ENCODE measurements at regions not wholly inside any gene's neighbourhood (a gene's known extent, or its start where the extent isn't known, plus 50 kb on each side); places are given as distances from the start of the nearest gene placed in this dataset.

DNA sequence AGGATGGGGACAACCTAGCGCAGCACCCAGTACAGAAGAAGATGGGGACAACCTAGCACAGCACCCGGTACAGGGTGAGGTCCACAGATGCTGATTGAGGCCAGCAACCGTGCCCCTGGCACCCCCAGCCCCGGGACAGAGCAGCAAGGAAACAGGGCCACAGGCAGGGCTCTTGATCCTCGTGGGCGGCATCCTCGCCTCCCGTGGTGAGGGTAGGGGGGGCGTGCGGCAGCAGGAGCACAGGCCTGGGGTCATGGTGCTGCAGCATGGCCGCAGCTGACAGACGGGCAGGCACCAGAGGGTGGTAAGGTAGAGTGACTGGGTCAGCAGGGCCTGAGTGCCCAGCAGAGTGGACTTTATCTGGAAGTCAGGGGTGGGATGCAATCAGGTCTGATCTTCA lies 89.5 kb downstream of the HMX1 start:
- TF ChIP-seq, protein P1, sequence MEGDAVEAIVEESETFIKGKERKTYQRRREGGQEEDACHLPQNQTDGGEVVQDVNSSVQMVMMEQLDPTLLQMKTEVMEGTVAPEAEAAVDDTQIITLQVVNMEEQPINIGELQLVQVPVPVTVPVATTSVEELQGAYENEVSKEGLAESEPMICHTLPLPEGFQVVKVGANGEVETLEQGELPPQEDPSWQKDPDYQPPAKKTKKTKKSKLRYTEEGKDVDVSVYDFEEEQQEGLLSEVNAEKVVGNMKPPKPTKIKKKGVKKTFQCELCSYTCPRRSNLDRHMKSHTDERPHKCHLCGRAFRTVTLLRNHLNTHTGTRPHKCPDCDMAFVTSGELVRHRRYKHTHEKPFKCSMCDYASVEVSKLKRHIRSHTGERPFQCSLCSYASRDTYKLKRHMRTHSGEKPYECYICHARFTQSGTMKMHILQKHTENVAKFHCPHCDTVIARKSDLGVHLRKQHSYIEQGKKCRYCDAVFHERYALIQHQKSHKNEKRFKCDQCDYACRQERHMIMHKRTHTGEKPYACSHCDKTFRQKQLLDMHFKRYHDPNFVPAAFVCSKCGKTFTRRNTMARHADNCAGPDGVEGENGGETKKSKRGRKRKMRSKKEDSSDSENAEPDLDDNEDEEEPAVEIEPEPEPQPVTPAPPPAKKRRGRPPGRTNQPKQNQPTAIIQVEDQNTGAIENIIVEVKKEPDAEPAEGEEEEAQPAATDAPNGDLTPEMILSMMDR (IDR thresholded peaks at IDR 0.05) = no peak
- DNase-seq = no peak

DNA sequence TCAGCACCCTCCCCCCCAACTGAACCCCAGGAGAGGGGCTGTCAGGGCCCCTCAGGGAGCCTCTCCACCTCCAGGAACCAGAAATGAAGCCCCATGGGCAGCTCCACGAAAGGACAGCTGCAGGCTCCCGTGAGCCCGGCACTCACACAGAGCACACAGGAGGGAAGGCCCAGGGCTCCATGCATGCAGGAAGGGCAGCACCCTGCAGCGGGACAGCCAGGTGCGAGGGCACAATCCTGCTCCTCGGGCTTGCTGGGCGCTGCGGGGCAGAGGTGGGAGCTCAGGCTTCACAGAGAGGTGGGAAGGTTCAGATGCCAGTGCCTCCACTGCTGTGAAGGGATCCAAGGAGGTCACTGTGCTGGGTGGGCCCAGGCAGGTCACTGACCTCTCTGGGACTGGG lies 90.0 kb downstream of the HMX1 start:
- no peaks in the 10 kb centered on the region for H3K36me3 ChIP-seq
- no peak overlapping the region for H3K9ac ChIP-seq (ENCODE audit: low read depth in 2 of 2, low read length in 2 of 2)
- H3K9me3 ChIP-seq = no peaks in the 10 kb centered on the region
- H3K27ac ChIP-seq = no peak overlapping the region
- DNase-seq = no peak
- no peaks in the 10 kb centered on the region for H3K4me1 ChIP-seq
- intact Hi-C loops (cut with DNase I) = no loop called here
- H3K4me3 ChIP-seq = no peak overlapping the region
- TF ChIP-seq, protein P1 (IDR thresholded peaks at IDR 0.05) = no peak
- no peaks in the 10 kb centered on the region for H3K27me3 ChIP-seq

More for the DNA sequence above, 89.5 kb downstream of the HMX1 start:
- H3K4me3 ChIP-seq = no peak overlapping the region
- H3K9me3 ChIP-seq = no peaks in the 10 kb centered on the region
- no peak overlapping the region for H3K27ac ChIP-seq
- no peak overlapping the region for H3K9ac ChIP-seq (ENCODE audit: low read depth in 2 of 2, low read length in 2 of 2)
- H3K4me1 ChIP-seq = no peaks in the 10 kb centered on the region
- no peaks in the 10 kb centered on the region for H3K27me3 ChIP-seq
- H3K36me3 ChIP-seq = no peaks in the 10 kb centered on the region
- intact Hi-C loops (cut with DNase I) = no loop called here

DNA sequence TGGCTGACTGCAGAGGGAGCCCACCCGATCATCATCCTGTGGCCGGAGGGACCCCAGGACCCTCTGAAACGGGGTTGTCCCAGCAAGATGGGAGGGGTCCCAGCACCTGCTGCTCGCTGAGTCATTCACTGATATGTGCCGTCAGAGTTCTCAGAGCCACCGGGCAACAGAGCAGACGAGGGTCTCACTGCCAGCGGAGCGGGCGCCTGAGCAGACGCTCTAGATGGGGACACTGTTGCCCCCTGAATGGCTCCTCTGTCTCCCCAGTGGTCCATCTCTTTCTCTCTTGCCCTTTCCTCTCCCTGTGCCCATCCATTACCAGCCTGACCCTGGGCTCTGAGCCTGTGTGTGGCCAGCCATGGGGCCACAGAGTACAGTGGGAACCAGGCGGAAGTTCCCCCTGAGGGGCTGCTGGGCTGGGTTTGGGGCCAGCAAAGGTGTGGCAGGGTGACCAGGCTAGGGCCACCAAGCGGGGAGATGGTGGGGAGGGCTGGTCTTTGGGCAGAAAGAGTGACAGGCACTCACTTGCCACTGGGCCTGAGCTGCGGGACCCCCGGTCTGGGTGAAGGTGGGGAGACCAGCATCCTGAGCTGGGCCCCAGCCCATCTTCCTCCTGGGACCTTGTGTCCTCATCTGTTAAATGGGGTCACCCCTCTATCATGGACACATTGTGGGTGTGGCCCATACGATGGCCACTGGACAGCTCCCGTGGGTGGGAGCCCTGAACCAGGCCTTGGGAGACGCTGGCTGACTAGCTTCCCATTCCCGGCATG lies 90.9 kb downstream of the HMX1 start:
- TF ChIP-seq, protein P1 (IDR thresholded peaks at IDR 0.05) = no peak
- H3K27me3 ChIP-seq = no peaks in the 10 kb centered on the region
- no peak for DNase-seq
- H3K4me1 ChIP-seq = no peaks in the 10 kb centered on the region
- H3K27ac ChIP-seq = no peak overlapping the region
- intact Hi-C loops (cut with DNase I) = no loop called here
- no peaks in the 10 kb centered on the region for H3K9me3 ChIP-seq
- H3K4me3 ChIP-seq = no peak overlapping the region
- H3K36me3 ChIP-seq = no peaks in the 10 kb centered on the region
- H3K9ac ChIP-seq (ENCODE audit: low read depth in 2 of 2, low read length in 2 of 2) = no peak overlapping the region

DNA sequence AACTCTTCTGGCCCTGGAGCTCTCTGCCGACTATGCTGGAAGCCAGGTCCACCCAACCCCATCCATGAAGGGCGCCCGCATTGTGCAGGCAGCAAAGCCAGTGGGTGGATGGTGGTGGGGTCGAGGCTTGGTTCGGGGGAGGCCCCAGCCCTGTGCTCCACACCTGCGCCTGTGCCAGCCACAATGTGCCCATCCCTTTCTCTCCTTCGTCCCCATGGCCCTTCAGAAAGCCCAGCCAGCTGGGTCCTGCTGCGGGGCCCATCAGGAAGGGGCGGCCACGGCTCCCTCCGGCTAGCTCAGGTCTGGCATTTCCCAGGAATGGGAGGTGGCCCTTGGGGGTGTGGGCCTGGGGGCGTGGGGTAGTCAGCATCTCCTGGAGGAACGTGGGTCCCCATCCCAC lies 91.6 kb downstream of the HMX1 start:
- Histone ChIP-seq H3K4me3 (no peak overlapping the region), H3K27me3 (no peaks in the 10 kb centered on the region), H3K27ac (no peak overlapping the region), H3K36me3 (no peaks in the 10 kb centered on the region), H3K9ac (ENCODE audit: low read depth in 2 of 2, low read length in 2 of 2) (no peak overlapping the region), H3K4me1 (no peaks in the 10 kb centered on the region), H3K9me3 (no peaks in the 10 kb centered on the region)
- DNase-seq = no peak
- TF ChIP-seq, protein P1 (IDR thresholded peaks at IDR 0.05) = no peak
- intact Hi-C loops (cut with DNase I) = no loop called here

DNA sequence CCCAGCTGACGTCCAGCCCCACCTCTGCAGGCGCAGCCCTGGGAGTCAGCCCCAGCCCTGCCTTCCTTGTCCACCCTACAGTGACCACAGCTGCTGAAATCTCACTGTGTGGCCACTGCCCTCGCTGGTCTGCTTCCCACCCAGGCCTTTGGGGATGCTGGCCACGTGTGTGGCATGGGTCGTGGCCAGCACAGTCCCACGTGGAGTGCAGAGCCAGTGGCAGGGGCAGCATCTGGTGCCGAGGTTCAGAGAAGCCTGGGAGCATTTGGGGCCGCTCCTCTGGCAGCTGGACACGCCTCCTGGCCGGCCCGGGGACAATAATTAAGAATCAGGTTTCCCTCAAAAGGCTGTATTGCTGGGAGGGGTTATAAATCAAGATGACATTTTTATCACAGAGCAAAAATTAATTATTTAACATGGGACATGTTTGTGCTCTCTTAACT lies 92.1 kb downstream of the HMX1 start:
- DNase-seq = no peak
- Histone ChIP-seq H3K4me1 (no peaks in the 10 kb centered on the region), H3K27me3 (no peaks in the 10 kb centered on the region), H3K4me3 (no peak overlapping the region), H3K9ac (ENCODE audit: low read depth in 2 of 2, low read length in 2 of 2) (no peak overlapping the region), H3K27ac (no peak overlapping the region), H3K9me3 (no peaks in the 10 kb centered on the region), H3K36me3 (no peaks in the 10 kb centered on the region)
- TF ChIP-seq, protein P1 (IDR thresholded peaks at IDR 0.05) = no peak
- intact Hi-C loops (cut with DNase I) = no loop called here

Data from colonic mucosa (tissue), 4 donors.